Endodermal cell (in vitro differentiated cells): ENCODE measurements at regions not wholly inside any gene's neighbourhood (a gene's known extent, or its start where the extent isn't known, plus 50 kb on each side); places are given as distances from the start of the nearest gene placed in this dataset.

ENCODE experiments used
- DNase-seq: peaks from one replicate; pipeline ENCODE4 v3.0.0-alpha.2; 2017
- H3K27ac ChIP-seq: 2 replicates; pipeline ENCODE4 v1.5.1; 2013; ENCODE audit warnings: mild to moderate bottlenecking, low read depth, low read length, moderate library complexity
- H3K27me3 ChIP-seq: 2 replicates; pipeline ENCODE4 v1.6.1; 2013; ENCODE audit warnings: mild to moderate bottlenecking, low read length, moderate library complexity; ENCODE audit not compliant: insufficient read depth, control insufficient read depth, poor library complexity, severe bottlenecking
- H3K36me3 ChIP-seq: 2 replicates; pipeline ENCODE4 v1.7.0; 2013; ENCODE audit warnings: mild to moderate bottlenecking, low read length, moderate library complexity; ENCODE audit not compliant: control insufficient read depth, insufficient read depth
- H3K4me1 ChIP-seq: one replicate; pipeline ENCODE4 v1.7.0; 2013; ENCODE audit warnings: low read length; ENCODE audit not compliant: control insufficient read depth, insufficient read depth
- H3K4me3 ChIP-seq: 2 replicates; pipeline ENCODE4 v1.5.1; 2013; ENCODE audit warnings: mild to moderate bottlenecking, low read length, moderate library complexity
- H3K9ac ChIP-seq: 2 replicates; pipeline ENCODE4 v1.6.1; 2013; ENCODE audit warnings: mild to moderate bottlenecking, low read length, moderate library complexity; ENCODE audit not compliant: poor library complexity, severe bottlenecking; ENCODE audit errors: extremely low read depth
- H3K9me3 ChIP-seq: 2 replicates; pipeline ENCODE4 v1.6.1; 2013; ENCODE audit warnings: mild to moderate bottlenecking, low read length, moderate library complexity; ENCODE audit not compliant: control insufficient read depth
- H3K27ac Mint-ChIP-seq: 2 replicates; pipeline ENCODE4 v1.8.0; 2020; ENCODE audit warnings: mixed read lengths
- H3K27me3 Mint-ChIP-seq: 2 replicates; pipeline ENCODE4 v1.8.0; 2021; ENCODE audit warnings: mild to moderate bottlenecking, mixed read lengths; ENCODE audit not compliant: insufficient read depth
- H3K36me3 Mint-ChIP-seq: 2 replicates; pipeline ENCODE4 v1.8.0; 2020; ENCODE audit warnings: low read depth, mixed read lengths
- H3K4me1 Mint-ChIP-seq: 2 replicates; pipeline ENCODE4 v1.8.0; 2020; ENCODE audit warnings: mixed read lengths
- H3K4me3 Mint-ChIP-seq: 2 replicates; pipeline ENCODE4 v1.8.0; 2020; ENCODE audit warnings: mild to moderate bottlenecking, moderate library complexity, mixed read lengths
- H3K9me3 Mint-ChIP-seq: 2 replicates; pipeline ENCODE4 v1.8.0; 2020; ENCODE audit warnings: mild to moderate bottlenecking, mixed read lengths
- CTCF ChIP-seq: fragments of 200-600 bp; sonication (generic); conservative IDR thresholded peaks from 2 replicates; pipeline ENCODE4 v1.5.0; 2021; ENCODE audit warnings: antibody characterized with exemption, mild to moderate bottlenecking
- WGBS, 2 experiments: methylation state at CpG; one replicate each; pipeline versions ENCODE4 v1.1.5 to v1.1.7; 2013; ENCODE audit warnings: missing lambda C conversion rate in 2 of 2, mixed read lengths in 1 of 2; ENCODE audit not compliant: insufficient coverage in 1 of 2, insufficient read length in 1 of 2; 5-methylcytosine and 5-hydroxymethylcytosine counted together

DNA sequence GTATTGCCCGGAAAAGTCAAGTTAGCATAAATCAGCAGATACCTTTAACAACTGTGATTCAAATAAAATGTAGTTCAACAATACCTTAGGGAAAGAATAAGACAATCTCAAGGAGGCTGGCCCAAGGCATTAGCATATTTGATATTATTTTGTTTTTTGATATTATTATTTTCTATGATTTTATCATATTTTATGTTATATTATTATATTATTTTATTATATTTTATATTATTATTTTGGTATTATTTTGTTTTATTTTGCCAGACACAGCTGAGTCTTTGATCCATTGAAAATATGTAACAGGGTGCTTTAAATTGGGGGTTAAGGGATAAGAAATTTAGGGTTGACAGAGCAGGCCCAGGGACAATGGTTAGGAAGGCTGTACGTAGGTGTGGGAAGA is 607.9 kb upstream of the USP15 start:
- Mint-ChIP-seq H3K4me1 (peaks cover 11% of the 10 kb centered on the region), H3K9me3 (peaks cover 4% of the 10 kb centered on the region), H3K36me3 (peaks cover 4% of the 10 kb centered on the region), H3K27me3 (no peaks in the 10 kb centered on the region), H3K4me3 (no peak overlapping the region), H3K27ac (no peak overlapping the region)
- peaks cover 4% of the 10 kb centered on the region for H3K9me3 ChIP-seq
- H3K27me3 ChIP-seq: no peaks in the 10 kb centered on the region
- H3K36me3 ChIP-seq: no peaks in the 10 kb centered on the region
- no peak for TF ChIP-seq CTCF
- H3K9ac ChIP-seq: no peak overlapping the region
- WGBS, 2 experiments: 91% methylated on average over 1 of the region's 2 CpGs; no CpG with 5 or more reads in 1 of the 2 experiments
- no peak overlapping the region for H3K4me3 ChIP-seq
- H3K4me1 ChIP-seq: no peaks in the 10 kb centered on the region
- no peak overlapping the region for H3K27ac ChIP-seq
- DNase-seq: no peak

DNA sequence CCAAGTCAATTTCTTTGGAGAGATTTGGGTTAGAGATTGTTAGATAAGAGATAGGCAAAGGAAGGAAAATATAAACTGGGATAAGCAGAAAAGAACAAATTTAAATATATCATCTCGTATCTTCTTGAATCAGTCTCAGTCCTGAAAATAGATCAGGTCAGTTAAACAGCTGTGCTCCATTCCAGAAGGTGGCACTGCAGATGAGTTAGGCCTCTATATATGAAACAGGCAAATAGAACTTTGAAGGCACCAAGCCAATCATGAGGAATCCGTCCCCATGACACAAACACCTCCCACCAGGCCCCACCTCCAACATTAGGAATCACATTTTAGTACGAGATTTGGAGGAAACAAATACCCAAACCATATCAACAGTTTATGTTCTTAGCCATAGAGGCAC is 605.5 kb upstream of the USP15 start:
- TF ChIP-seq CTCF: no peak
- DNase-seq: no peak
- H3K4me3 ChIP-seq: no peak overlapping the region
- H3K4me3 Mint-ChIP-seq: no peak overlapping the region
- no peak overlapping the region for H3K27ac Mint-ChIP-seq
- no peak overlapping the region for H3K9ac ChIP-seq
- H3K9me3 ChIP-seq: peaks cover 4% of the 10 kb centered on the region
- H3K9me3 Mint-ChIP-seq: peaks cover 4% of the 10 kb centered on the region
- H3K27me3 Mint-ChIP-seq: no peaks in the 10 kb centered on the region
- no peaks in the 10 kb centered on the region for H3K36me3 ChIP-seq
- H3K4me1 ChIP-seq: no peaks in the 10 kb centered on the region
- H3K36me3 Mint-ChIP-seq: peaks cover 4% of the 10 kb centered on the region
- H3K27ac ChIP-seq: no peak overlapping the region
- 89 to 100% methylated on average over 1 to 3 of the region's 3 CpGs for WGBS, 2 experiments
- H3K4me1 Mint-ChIP-seq: peaks cover 11% of the 10 kb centered on the region
- H3K27me3 ChIP-seq: no peaks in the 10 kb centered on the region

GRCh38 chr12:61655241-61655640 is 605.0 kb upstream of the USP15 start:
- TF ChIP-seq CTCF: no peak
- Mint-ChIP-seq H3K27me3 (no peaks in the 10 kb centered on the region), H3K4me3 (no peak overlapping the region), H3K27ac (no peak overlapping the region), H3K9me3 (peaks cover 4% of the 10 kb centered on the region), H3K36me3 (peaks cover 4% of the 10 kb centered on the region), H3K4me1 (peaks cover 11% of the 10 kb centered on the region)
- Histone ChIP-seq H3K36me3 (no peaks in the 10 kb centered on the region), H3K27ac (no peak overlapping the region), H3K9ac (no peak overlapping the region), H3K4me3 (no peak overlapping the region), H3K27me3 (no peaks in the 10 kb centered on the region), H3K4me1 (no peaks in the 10 kb centered on the region), H3K9me3 (peaks cover 4% of the 10 kb centered on the region)
- no peak for DNase-seq
- WGBS, 2 experiments: 70 to 95% methylated on average over 1 of the region's 1 CpG
